ENCODE measurements at regions not wholly inside any gene's neighbourhood (a gene's known extent, or its start where the extent isn't known, plus 50 kb on each side); places are given as distances from the start of the nearest gene placed in this dataset.

GRCh38 chr3:70386043-70386442 lies 73.6 kb upstream of the MDFIC2 start:
- H3K4me3 ChIP-seq: no peak overlapping the region
- H3K4me1 ChIP-seq: no peaks in the 10 kb centered on the region
- DNase-seq: no peak
- no peak for TF ChIP-seq CTCF (IDR thresholded peaks at IDR 0.05)
- no peak for TF ChIP-seq POLR2A (IDR thresholded peaks at IDR 0.05)
- no peaks in the 10 kb centered on the region for H3K36me3 ChIP-seq
- H3K9me3 ChIP-seq: no peaks in the 10 kb centered on the region
- no peaks in the 10 kb centered on the region for H3K27me3 ChIP-seq
- no peak overlapping the region for H3K27ac ChIP-seq

DNA sequence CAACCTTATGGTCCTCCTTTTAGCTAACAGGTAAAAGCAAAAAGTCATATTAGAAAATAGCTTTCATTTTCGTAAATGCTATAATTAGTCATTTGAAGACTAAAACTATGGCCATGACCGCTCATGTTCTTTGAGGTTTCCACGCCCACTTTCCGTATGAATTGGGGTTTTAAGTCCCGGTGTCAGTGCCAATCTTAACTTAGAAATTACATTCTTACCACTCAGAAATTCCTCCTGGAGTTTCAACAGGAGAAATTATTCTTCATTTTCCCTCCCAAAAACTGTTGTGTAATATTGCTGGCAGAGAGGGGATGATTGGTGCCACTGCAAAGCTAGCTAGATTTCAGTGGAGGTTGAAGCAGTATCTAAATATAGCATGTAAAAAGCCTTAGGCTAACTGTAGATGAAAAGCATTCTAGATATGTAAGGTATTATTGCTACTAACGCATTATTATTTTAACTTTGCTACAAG lies 71.0 kb upstream of the MDFIC2 start:
- Histone ChIP-seq H3K4me3 (no peak overlapping the region), H3K9me3 (no peaks in the 10 kb centered on the region), H3K27ac (no peak overlapping the region), H3K4me1 (no peaks in the 10 kb centered on the region), H3K27me3 (no peaks in the 10 kb centered on the region), H3K36me3 (no peaks in the 10 kb centered on the region)
- DNase-seq: no peak
- TF ChIP-seq CTCF (IDR thresholded peaks at IDR 0.05) (no peak), POLR2A (IDR thresholded peaks at IDR 0.05) (no peak)

DNA sequence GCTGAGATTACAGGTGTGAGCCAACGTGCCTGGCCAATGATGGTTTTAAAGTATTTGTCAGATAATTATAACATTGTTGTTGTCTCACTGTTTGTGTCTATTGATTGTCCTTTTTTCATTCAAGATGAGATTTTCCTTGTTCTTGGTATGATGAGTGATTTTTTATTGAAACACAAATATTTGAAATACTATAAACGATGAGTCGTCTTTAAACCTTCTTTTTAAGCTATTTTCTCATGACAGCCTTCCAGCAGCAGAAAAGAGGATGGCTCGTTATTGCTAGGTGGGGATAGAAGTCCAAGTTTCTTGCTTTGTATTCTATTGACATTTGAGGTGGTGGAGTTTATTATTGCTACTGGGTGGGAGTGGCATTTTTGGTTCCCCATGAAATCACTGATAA lies 61.7 kb upstream of the MDFIC2 start:
- H3K36me3 ChIP-seq: no peaks in the 10 kb centered on the region
- H3K4me1 ChIP-seq: no peaks in the 10 kb centered on the region
- no peaks in the 10 kb centered on the region for H3K27me3 ChIP-seq
- no peak for TF ChIP-seq CTCF (IDR thresholded peaks at IDR 0.05)
- no peak for TF ChIP-seq POLR2A (IDR thresholded peaks at IDR 0.05)
- no peaks in the 10 kb centered on the region for H3K9me3 ChIP-seq
- no peak overlapping the region for H3K4me3 ChIP-seq
- H3K27ac ChIP-seq: no peak overlapping the region
- no peak for DNase-seq

Small RNA genes lying in the stretch of these regions (small RNA-seq; reads per million reads assigned to genes)
- gene COX6CP6 (0 reads per million in 2 donors), gene RNU6-281P (0 reads per million in 2 donors)

Data from Peyer's patch (tissue), 4 donors.